Tibial nerve (tissue), 4 donors: ENCODE measurements at regions not wholly inside any gene's neighbourhood (a gene's known extent, or its start where the extent isn't known, plus 50 kb on each side); places are given as distances from the start of the nearest gene placed in this dataset.

ENCODE experiments used
- DNase-seq, 2 donors: peaks; one replicate each; pipeline ENCODE4 v3.0.0-alpha.2; 2019; ENCODE audit warnings: low spot score in 2 of 2
- H3K27ac ChIP-seq, 4 donors: fragments of 200-600 bp; sonication (generic) in 3 of 4; one replicate each; pipeline ENCODE4 v1.5.1; 2017 to 2019; ENCODE audit warnings: mild to moderate bottlenecking in 1 of 4
- H3K27me3 ChIP-seq, 2 donors: fragments of 200-600 bp; sonication (generic) in 1 of 2; one replicate each; pipeline versions ENCODE4 v1.5.1 to v1.6.0; 2017 to 2019
- H3K36me3 ChIP-seq, 3 donors: fragments of 200-600 bp; sonication (generic); one replicate each; pipeline ENCODE4 v1.5.1; 2018 to 2019
- H3K4me1 ChIP-seq, 4 donors: fragments of 200-600 bp; sonication (generic) in 3 of 4; one replicate each; pipeline ENCODE4 v1.5.1; 2017 to 2019
- H3K4me3 ChIP-seq, 4 donors: fragments of 200-600 bp; sonication (generic) in 3 of 4; one replicate each; pipeline ENCODE4 v1.5.1; 2017 to 2019; ENCODE audit warnings: mild to moderate bottlenecking in 1 of 4, moderate library complexity in 1 of 4
- H3K9me3 ChIP-seq, 4 donors: fragments of 200-600 bp; sonication (generic) in 3 of 4; one replicate each; pipeline ENCODE4 v1.5.1; 2017 to 2019
- CTCF ChIP-seq, 5 experiments: fragments of 200-600 bp in 3 of 5; fragments of 450-650 bp in 2 of 5; sonication (generic) in 3 of 5; IDR thresholded peaks; one replicate each; pipeline ENCODE4 v1.5.1; 2016 to 2019; ENCODE audit warnings: antibody characterized with exemption in 5 of 5, mild to moderate bottlenecking in 3 of 5, moderate library complexity in 2 of 5
- EP300 ChIP-seq, 2 donors: sonication (generic); formaldehyde crosslinking; IDR thresholded peaks; one replicate each; pipeline ENCODE4 v1.6.1; 2017; ENCODE audit warnings: antibody characterized with exemption in 2 of 2, mild to moderate bottlenecking in 1 of 2
- POLR2A ChIP-seq, 2 donors: fragments of 450-650 bp; IDR thresholded peaks; one replicate each; pipeline ENCODE4 v1.6.1; 2017; ENCODE audit warnings: antibody characterized with exemption in 2 of 2, mild to moderate bottlenecking in 2 of 2, moderate library complexity in 2 of 2
- WGBS, 2 donors: methylation state at CpG; one replicate each; pipeline ENCODE4 v1.1.5; 2018; 5-methylcytosine and 5-hydroxymethylcytosine counted together

GRCh38 chr12:115709540-115710011 lies 567.9 kb downstream of the MED13L start:
- 23 to 28% methylated on average over 10 of the region's 10 CpGs for WGBS, 2 donors
- peak; percentile 48 to 55 for DNase-seq
- TF ChIP-seq EP300 (IDR thresholded peaks at IDR 0.05) = no peak
- H3K27ac ChIP-seq = peak overlapping the region in 1 of 4 donors; percentile 0
- H3K27me3 ChIP-seq = no peaks in the 10 kb centered on the region
- no peaks in the 10 kb centered on the region for H3K36me3 ChIP-seq
- peaks cover 0 to 18% (median 0%) of the 10 kb centered on the region in 4 donors for H3K4me1 ChIP-seq
- no peaks in the 10 kb centered on the region for H3K9me3 ChIP-seq
- no peak overlapping the region for H3K4me3 ChIP-seq

GRCh38 chr12:115708801-115709200 lies 568.7 kb downstream of the MED13L start:
- Histone ChIP-seq H3K27ac (peak overlapping the region in 1 of 4 donors; percentile 0), H3K27me3 (no peaks in the 10 kb centered on the region), H3K36me3 (no peaks in the 10 kb centered on the region), H3K4me1 (peaks cover 0 to 18% (median 0%) of the 10 kb centered on the region in 4 donors), H3K9me3 (no peaks in the 10 kb centered on the region), H3K4me3 (no peak overlapping the region)
- DNase-seq = no peak
- TF ChIP-seq POLR2A (IDR thresholded peaks at IDR 0.05) = no peak
- no peak for TF ChIP-seq CTCF (IDR thresholded peaks at IDR 0.05)
- no peak for TF ChIP-seq EP300 (IDR thresholded peaks at IDR 0.05)
- WGBS, 2 donors = 59 to 61% methylated on average over 2 of the region's 2 CpGs

GRCh38 chr12:115700896-115701465 lies 576.5 kb downstream of the MED13L start:
- H3K4me1 ChIP-seq = no peaks in the 10 kb centered on the region
- no peaks in the 10 kb centered on the region for H3K36me3 ChIP-seq
- no peaks in the 10 kb centered on the region for H3K9me3 ChIP-seq
- no peak overlapping the region for H3K4me3 ChIP-seq
- WGBS, 2 donors = 65 to 66% methylated on average over 7 of the region's 7 CpGs
- no peak overlapping the region for H3K27ac ChIP-seq
- DNase-seq = no peak
- TF ChIP-seq EP300 (IDR thresholded peaks at IDR 0.05) (no peak), POLR2A (IDR thresholded peaks at IDR 0.05) (no peak), CTCF (IDR thresholded peaks at IDR 0.05) (no peak)
- H3K27me3 ChIP-seq = no peaks in the 10 kb centered on the region

- Histone ChIP-seq H3K4me1 (no peaks in the 10 kb centered on the region), H3K27me3 (no peaks in the 10 kb centered on the region), H3K36me3 (no peaks in the 10 kb centered on the region), H3K27ac (no peak overlapping the region), H3K9me3 (no peaks in the 10 kb centered on the region), H3K4me3 (no peak overlapping the region)
- 87 to 93% methylated on average over 2 of the region's 2 CpGs for WGBS, 2 donors
- TF ChIP-seq POLR2A (IDR thresholded peaks at IDR 0.05) = no peak
- TF ChIP-seq CTCF (IDR thresholded peaks at IDR 0.05) = no peak
- no peak for TF ChIP-seq EP300 (IDR thresholded peaks at IDR 0.05)
- DNase-seq = no peak
Measured at GRCh38 chr12:115700081-115700480, 577.4 kb downstream of the MED13L start.

GRCh38 chr12:115698257-115698656 lies 579.2 kb downstream of the MED13L start:
- H3K4me1 ChIP-seq = no peaks in the 10 kb centered on the region

More at GRCh38 chr12:115698257-115698656, 579.2 kb downstream of the MED13L start:
- Histone ChIP-seq H3K4me3 (no peak overlapping the region), H3K9me3 (no peaks in the 10 kb centered on the region), H3K36me3 (no peaks in the 10 kb centered on the region), H3K27me3 (no peaks in the 10 kb centered on the region), H3K27ac (no peak overlapping the region)
- WGBS, 2 donors = 77 to 91% methylated on average over 3 of the region's 3 CpGs
- no peak for DNase-seq
- TF ChIP-seq EP300 (IDR thresholded peaks at IDR 0.05) (no peak), POLR2A (IDR thresholded peaks at IDR 0.05) (no peak), CTCF (IDR thresholded peaks at IDR 0.05) (no peak)
